ENCODE measurements at regions not wholly inside any gene's neighbourhood (a gene's known extent, or its start where the extent isn't known, plus 50 kb on each side); places are given as distances from the start of the nearest gene placed in this dataset.

DNA sequence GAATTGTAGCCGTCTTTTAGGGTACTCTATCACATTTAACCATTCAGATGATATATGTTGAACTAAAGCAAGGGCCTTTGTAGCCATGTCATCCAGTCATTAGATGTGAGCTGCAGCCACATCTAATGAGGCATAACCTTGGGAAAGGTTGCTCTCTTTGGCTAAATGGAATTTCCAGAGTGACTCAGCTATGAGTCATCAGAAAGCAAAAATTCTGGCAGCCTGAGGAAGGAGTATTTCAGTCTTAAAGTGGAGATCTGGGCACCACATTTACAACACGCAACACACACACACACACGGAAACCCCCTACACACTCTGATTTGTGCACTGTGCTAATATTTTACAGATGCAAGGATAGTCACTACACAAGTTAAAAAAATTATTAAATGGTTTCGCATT, 176.9 kb upstream of the ZWINT start:
- CTCF ChIA-PET = no interaction called here
- DNase-seq (ENCODE audit: low read depth, low spot score) = no peak
- H3K4me3 ChIP-seq (ENCODE audit: low read depth, low read length) = no peak overlapping the region
- no peak for TF ChIP-seq CTCF (IDR thresholded peaks at IDR 0.05; ENCODE audit: insufficient read depth, low read length, missing control alignments)
- POLR2A ChIA-PET = no interaction called here

DNA sequence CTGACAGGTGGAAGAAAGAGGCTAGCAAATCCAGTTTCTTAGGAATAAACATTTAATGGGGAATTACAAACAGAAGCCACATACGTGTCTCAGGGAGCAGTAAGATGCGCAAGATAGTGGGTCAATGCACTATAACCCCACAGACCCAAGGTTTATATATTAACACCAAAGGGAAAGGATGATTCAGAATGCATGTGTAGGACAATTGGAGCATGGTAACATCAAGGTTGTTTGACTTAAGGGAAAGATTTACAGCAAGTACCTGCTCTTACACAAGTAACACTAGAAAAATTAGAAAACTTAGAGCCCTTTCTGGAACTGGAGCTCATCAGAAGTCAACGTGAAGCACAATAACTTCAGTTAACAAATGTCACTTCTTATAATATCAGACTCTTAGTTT, 161.1 kb upstream of the ZWINT start:
- DNase-seq (ENCODE audit: low read depth, low spot score) = no peak
- ChIA-PET CTCF (no interaction called here), POLR2A (no interaction called here)
- TF ChIP-seq CTCF (IDR thresholded peaks at IDR 0.05; ENCODE audit: insufficient read depth, low read length, missing control alignments) = no peak
- H3K4me3 ChIP-seq (ENCODE audit: low read depth, low read length) = no peak overlapping the region

GRCh38 chr10:56508562-56508961, 147.5 kb upstream of the ZWINT start:
- TF ChIP-seq CTCF (IDR thresholded peaks at IDR 0.05; ENCODE audit: insufficient read depth, low read length, missing control alignments) = no peak
- DNase-seq (ENCODE audit: low read depth, low spot score) = no peak
- no peak overlapping the region for H3K4me3 ChIP-seq (ENCODE audit: low read depth, low read length)
- CTCF ChIA-PET = no interaction called here
- POLR2A ChIA-PET = no interaction called here

GRCh38 chr10:56507033-56507432, 146.0 kb upstream of the ZWINT start:
- no peak overlapping the region for H3K4me3 ChIP-seq (ENCODE audit: low read depth, low read length)
- no peak for TF ChIP-seq CTCF (IDR thresholded peaks at IDR 0.05; ENCODE audit: insufficient read depth, low read length, missing control alignments)
- DNase-seq (ENCODE audit: low read depth, low spot score) = no peak
- CTCF ChIA-PET = no interaction called here
- POLR2A ChIA-PET = no interaction called here

GRCh38 chr10:56505555-56505954, 144.5 kb upstream of the ZWINT start:
- H3K4me3 ChIP-seq (ENCODE audit: low read depth, low read length) = no peak overlapping the region
- ChIA-PET CTCF (no interaction called here), POLR2A (no interaction called here)
- no peak for TF ChIP-seq CTCF (IDR thresholded peaks at IDR 0.05; ENCODE audit: insufficient read depth, low read length, missing control alignments)
- no peak for DNase-seq (ENCODE audit: low read depth, low spot score)

DNA sequence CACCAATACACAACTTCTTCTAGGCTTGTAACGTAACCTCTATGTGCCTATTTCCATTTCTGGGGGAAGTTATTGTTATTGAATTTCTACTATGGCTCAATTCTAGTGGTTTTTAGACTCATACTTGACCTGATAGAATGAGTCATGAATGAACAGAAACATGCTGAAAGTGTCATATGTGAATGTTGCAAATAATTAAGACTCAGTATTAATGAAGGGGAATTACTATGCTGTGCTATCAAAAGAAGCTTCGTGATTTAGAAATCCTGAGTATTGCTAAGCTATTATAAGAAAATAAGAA, 135.1 kb upstream of the ZWINT start:
- CTCF ChIA-PET = no interaction called here
- TF ChIP-seq CTCF (IDR thresholded peaks at IDR 0.05; ENCODE audit: insufficient read depth, low read length, missing control alignments) = no peak
- no peak for DNase-seq (ENCODE audit: low read depth, low spot score)
- no peak overlapping the region for H3K4me3 ChIP-seq (ENCODE audit: low read depth, low read length)
- POLR2A ChIA-PET = no interaction called here

DNA sequence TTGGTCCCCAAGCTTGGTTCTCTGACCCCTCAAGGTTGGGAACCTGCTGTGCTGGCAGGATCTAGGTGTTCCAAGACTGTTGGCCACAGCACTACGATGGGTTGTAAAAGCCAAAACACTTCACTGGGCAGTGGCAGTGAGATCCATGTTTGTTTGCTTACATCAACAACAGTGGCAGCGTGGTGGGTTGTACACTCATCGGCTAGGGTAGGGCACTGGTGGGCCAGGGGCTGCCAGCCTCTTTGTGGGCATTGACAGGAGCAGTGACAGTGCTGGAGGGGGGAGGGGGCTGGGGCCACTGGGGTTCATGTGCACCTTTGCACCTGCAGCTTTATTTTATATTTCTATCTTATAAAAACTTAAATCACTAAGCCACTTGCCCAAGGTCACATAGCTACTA, 126.7 kb upstream of the ZWINT start:
- POLR2A ChIA-PET = no interaction called here
- CTCF ChIA-PET = no interaction called here
- TF ChIP-seq CTCF (IDR thresholded peaks at IDR 0.05; ENCODE audit: insufficient read depth, low read length, missing control alignments) = no peak
- no peak overlapping the region for H3K4me3 ChIP-seq (ENCODE audit: low read depth, low read length)
- no peak for DNase-seq (ENCODE audit: low read depth, low spot score)
